COR-L47 (cell line): ENCODE measurements at regions not wholly inside any gene's neighbourhood (a gene's known extent, or its start where the extent isn't known, plus 50 kb on each side); places are given as distances from the start of the nearest gene placed in this dataset.
"Not testable (repeated sequence)": the region's sequence is repeated elsewhere in the genome, so short reads cannot be mapped to it uniquely, and the experiment has no call there.

ENCODE experiments used
- DNase-seq: peaks from one replicate; lab custom pipeline; 2025; lab: John Stamatoyannopoulos, UW

DNA sequence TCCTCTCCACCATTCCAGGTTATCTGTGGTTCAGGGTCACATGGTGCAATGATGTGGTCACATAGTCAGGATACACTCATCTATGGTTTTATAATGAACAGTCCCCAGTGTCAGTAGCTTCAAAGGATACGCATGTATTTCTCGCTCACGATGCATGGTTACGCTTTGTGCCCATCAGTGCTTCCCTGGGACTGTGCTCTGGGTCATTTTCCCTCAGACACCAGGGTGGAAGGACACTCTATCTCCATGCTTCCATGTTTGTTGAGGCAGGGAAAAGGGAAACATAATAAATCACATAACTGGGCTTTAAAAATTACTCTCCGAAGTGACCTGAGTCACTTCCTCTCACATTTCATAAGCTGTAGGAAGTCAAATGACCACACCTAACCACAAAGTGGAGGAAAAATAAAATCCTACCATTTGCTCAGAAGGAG, 394.8 kb upstream of the NOX3 start:
- DNase-seq = no peak

DNA sequence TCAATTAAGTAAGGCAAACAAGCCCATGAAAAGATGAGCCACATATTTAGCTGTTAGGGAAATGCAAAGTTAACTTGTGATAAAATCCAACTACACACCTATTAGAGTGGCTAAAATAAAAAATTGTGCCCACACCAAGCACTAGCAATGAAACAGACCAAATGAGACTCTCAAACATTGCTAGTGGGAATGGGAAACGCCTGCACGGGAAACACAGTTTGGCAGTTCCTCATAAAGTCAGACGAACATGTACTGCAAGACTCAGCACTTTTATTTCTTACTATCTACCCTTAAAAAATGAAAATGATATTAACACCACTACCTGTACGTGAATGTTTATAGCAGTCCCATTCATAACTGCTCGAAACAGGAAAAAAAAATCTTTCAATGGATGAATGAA, 392.1 kb upstream of the NOX3 start:
- no peak for DNase-seq

GRCh38 chr6:155837474-155837873, 381.8 kb upstream of the NOX3 start:
- DNase-seq = no peak

- no peak for DNase-seq
These were observed 377.0 kb upstream of the NOX3 start for GRCh38 chr6:155832596-155832995.

- DNase-seq = no peak
These were observed 374.9 kb upstream of the NOX3 start for GRCh38 chr6:155830531-155830930.

GRCh38 chr6:155829646-155830045, 374.0 kb upstream of the NOX3 start:
- no peak for DNase-seq

GRCh38 chr6:155828989-155829388, 373.4 kb upstream of the NOX3 start:
- DNase-seq = no peak

- no peak for DNase-seq
These were observed 363.1 kb upstream of the NOX3 start for GRCh38 chr6:155818698-155819097.

GRCh38 chr6:155813548-155813947, 357.9 kb upstream of the NOX3 start:
- DNase-seq = no peak

GRCh38 chr6:155807243-155807642, 351.6 kb upstream of the NOX3 start:
- DNase-seq = no peak

DNA sequence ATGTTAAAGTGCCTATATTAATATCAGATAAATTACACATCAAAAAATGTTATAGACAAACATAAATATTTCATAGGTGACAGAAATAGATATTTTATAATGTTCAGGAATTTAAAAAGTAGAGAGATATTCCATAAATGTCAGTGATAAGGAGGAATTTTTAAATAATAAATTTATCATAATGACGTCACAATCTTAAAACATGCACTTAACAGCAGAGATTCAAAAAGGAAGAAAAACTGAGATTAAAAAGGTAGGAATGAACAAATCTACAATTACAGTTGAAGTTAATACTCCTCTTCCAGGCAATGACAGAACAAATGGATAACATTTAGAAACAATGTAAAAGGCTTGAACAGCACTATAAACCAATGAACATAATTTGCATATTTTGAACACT, 345.4 kb upstream of the NOX3 start:
- DNase-seq = no peak

DNA sequence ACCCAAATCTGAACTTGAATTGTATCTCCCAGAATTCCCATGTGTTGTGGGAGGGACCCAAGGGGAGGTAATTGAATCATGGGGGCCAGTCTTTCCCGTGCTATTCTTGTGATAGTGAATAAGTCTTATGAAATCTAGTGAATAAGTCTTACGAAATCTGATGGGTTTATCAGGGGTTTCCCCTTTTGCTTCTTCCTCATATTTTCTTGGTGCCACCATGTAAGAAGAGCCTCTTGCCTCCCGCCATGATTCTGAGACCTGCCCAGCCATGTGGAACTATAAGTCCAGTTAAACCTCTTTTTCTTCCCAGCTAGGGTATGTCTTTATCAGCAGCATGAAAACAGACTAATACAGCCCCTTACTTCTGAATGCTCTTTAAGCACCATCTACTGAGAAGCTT, 343.2 kb upstream of the NOX3 start:
- DNase-seq = not testable (repeated sequence)

DNA sequence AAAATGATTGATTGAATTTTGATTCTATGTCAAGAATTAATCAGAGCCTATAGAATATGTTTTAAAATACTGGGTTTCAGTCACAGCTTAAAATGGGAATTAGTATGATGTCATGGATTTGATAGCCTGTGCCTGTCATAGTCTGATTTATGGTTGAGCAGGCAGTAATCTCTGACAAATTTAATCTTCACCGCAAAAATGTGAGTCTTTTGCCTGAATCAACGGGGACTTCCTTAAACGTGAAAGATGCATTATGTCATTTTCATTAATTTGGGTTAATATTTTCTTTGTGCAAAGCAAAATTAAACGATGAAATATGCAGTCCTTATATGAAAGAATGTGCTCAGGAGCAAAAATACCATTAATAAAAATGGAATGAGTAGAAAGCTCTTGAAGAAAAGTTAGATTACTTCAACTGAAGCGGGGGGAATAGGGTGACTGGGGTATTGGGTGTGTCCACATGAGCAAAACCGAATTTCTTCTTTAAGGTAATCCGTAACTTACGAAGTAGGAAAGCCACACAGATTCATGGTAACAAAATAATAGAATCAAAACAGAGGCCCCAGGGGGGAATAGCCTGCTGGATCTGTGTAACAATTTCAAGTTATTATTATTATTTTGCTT, 339.6 kb upstream of the NOX3 start:
- no peak for DNase-seq

DNA sequence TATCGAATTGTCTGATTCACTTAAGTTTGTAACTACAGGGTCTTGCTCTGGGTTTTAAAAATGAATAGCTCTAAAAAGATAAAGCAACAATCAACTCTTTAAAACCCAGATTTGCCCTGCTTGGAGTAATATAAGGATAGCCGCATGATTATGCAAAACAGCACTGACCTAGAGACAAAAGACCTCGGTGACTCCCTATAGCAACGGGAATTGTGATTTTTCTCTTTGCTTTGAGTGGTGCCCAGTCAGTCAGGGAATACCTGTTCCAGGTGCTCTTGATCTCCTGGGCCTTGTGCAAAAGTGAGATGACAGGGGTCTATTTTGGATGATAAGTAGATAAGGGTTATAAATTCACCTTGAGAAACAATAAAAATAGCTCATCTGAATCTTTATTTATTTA, 336.3 kb upstream of the NOX3 start:
- DNase-seq = no peak

DNA sequence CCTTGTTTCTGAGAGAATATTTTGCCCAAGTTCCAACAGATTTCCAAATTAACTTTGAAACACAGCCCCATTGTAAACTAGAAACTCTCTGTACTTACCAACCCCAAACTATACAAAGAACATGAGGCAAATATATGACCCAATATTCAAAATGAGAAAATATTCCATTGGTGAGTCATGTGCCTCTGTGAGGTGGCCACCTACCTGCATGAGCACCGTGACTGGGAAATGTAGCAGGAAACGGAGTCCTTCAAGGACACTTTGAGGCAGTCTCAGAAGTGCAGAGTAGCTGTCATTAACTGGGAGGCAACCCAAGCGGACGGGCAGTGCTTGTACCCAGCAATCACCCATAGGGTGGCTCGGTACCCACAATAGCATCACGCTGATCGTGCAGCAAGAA, 335.5 kb upstream of the NOX3 start:
- no peak for DNase-seq

- no peak for DNase-seq
These were observed 331.5 kb upstream of the NOX3 start for GRCh38 chr6:155787168-155787567.

GRCh38 chr6:155786528-155786927, 330.9 kb upstream of the NOX3 start:
- no peak for DNase-seq

DNA sequence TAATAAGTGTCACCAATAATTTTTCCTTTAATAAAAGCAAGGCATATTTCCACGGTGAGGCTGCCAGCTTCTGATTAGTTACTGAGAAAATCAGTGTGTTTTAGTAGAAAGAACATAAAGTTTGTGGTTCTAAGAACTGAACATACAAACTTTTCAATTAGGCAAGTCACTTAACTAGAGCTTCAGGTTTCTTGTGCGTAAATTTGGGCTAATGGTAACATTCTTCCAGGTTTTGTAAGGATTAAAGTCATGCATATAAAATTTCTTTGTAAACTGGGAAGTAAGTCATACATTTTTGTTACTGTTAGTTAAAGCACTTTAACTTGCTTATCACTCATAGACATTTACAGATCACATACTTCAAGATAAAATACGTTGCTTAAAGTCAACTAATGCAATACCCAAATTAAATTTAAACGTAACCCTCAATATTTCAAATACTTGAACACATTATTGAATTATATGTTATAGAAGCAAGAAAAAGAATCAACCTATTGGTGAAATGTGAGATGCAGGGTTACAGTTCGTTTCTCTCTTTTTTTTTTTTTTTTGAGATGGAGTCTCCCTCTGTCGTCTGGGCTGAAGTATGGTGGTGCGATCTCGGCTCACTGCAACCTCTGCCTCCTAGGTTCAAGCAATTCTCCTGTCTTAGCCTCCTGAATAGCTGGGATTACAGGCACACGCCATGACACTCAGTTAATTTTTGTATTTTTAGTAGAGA, 327.3 kb upstream of the NOX3 start:
- no peak for DNase-seq

DNA sequence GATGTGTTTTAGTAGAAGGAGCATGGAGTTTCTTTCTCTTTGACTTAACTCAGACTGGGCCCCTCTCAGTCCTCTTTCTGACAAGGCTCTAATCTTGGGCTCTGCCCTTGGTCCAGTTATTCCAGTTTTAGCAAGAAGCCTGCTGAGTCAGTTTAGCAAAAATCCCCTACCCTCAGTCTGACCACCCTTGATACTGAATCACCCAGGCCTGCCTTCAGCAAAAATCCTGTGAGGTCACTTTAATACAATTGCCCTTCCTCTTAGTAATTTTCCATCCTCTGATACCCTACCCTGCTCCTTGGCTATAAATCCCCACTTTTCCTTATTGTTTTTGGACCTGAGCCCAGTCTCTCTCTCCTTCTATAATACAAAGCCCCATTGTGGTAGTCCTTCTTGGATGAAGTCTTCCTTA, 326.7 kb upstream of the NOX3 start:
- DNase-seq = no peak

- DNase-seq = no peak
These were observed 323.8 kb upstream of the NOX3 start for GRCh38 chr6:155779456-155779855.

DNA sequence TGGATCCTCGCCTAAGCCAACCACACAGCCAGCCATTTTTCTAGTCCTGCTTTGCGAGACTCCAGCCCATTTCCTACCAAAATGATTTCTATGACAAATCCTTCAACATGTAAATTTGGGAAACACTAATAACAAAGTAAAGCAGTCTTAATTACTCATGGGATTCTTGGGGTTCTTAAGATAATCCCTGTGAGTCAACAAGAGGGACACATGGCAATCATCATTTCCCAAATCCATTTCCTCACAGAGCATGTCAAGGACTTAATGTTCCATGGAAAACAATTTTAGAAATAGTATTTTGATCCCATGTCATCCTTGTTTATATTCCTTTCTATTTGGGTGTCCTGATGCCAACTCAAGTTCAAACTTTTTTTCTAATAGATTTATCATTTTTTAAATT, 322.7 kb upstream of the NOX3 start:
- no peak for DNase-seq

DNA sequence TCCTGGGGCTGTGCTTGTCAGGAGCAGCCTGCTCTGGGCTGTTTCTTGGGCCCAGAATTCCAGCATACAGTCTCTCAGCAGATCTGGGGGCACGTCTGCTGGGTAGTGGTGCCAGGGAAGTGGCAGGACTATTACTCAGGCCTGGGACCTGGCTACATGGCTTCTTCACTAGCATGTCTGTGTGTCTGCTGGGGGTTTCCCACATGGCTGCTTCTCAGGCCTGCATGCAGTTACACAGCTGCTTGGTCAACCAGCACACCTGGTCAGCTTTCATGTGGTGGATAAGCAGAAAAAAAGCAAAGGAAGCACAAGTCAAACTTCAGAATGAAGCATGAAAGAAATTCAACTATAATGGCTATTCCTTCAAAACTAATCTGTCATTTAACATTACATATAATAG, 316.2 kb upstream of the NOX3 start:
- DNase-seq = no peak

- no peak for DNase-seq
These were observed 315.2 kb upstream of the NOX3 start for GRCh38 chr6:155770856-155771255.

DNA sequence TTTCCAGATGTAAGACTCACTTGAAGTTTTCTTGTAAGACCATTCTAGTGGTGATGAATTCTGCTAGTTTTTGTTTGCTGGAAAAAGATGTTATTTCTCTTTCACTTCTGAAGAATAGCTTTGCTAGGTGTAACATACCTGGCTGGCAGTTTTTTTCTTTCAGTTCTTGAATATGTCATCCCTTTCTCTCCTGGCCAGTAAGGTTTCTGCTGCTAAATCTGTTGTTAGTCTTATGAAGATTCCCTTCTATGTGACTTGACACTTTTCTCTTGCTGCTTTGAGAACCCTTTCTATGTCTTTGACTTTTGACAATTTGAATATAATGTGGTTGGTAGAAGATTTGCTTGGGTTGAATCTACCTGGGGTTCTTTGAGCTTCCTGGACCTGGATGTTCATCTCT, 314.7 kb upstream of the NOX3 start:
- DNase-seq = no peak
